Activated naive CD4-positive, alpha-beta T cell treated with anti-CD3 and anti-CD28 coated beads, Interleukin-2, amount 10 ng/mL, durations not matched to agents 7 days and 5 days (primary cell): ENCODE measurements at regions not wholly inside any gene's neighbourhood (a gene's known extent, or its start where the extent isn't known, plus 50 kb on each side); places are given as distances from the start of the nearest gene placed in this dataset.

Experiments
- CTCF ChIA-PET: fragments of 350-600 bp; sonication (Branson Sonifier 250); formaldehyde crosslinking; loops from one replicate; lab custom pipeline; 2021; ENCODE audit warnings: antibody characterized with exemption; lab: Charles Lee
- DNase-seq: peaks from one replicate; pipeline ENCODE4 v3.0.0-alpha.2; 2020
- H3K27ac Mint-ChIP-seq: one replicate; pipeline ENCODE4 v1.8.0; 2021; ENCODE audit warnings: mild to moderate bottlenecking, moderate library complexity, mixed read lengths
- H3K27me3 Mint-ChIP-seq: one replicate; pipeline ENCODE4 v1.8.0; 2021; ENCODE audit warnings: mild to moderate bottlenecking, mixed read lengths
- H3K36me3 Mint-ChIP-seq: one replicate; pipeline ENCODE4 v1.8.0; 2021; ENCODE audit warnings: mixed read lengths
- H3K4me1 Mint-ChIP-seq: one replicate; pipeline ENCODE4 v1.8.0; 2021; ENCODE audit warnings: mixed read lengths
- H3K4me3 Mint-ChIP-seq: one replicate; pipeline ENCODE4 v1.8.0; 2021; ENCODE audit warnings: mild to moderate bottlenecking, moderate library complexity, mixed read lengths
- H3K9me3 Mint-ChIP-seq: one replicate; pipeline ENCODE4 v1.8.0; 2021; ENCODE audit warnings: mixed read lengths

DNA sequence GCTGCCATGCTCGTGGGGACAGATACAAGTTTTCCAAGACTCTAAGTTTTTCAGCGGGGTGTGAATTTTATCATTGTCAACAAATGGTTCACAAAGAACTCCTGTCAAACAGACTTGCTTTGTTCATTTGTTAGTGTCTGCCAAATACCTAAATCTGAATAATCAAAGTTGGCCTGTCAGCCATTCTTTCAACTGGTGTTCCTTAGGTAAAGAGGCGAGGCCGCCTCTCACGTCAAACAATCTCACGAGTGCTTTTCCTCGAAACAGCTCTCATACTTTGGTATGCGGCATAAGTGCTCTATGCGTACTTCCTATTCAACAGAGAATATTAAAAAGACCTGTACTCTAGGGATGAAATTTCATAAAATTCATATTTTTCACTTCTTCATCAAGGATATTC lies 51.4 kb upstream of the KANK4 start:
- DNase-seq, result no peak
- Mint-ChIP-seq H3K27ac (no peak overlapping the region), H3K9me3 (no peaks in the 10 kb centered on the region), H3K36me3 (no peaks in the 10 kb centered on the region), H3K4me3 (no peak overlapping the region), H3K27me3 (peaks cover 17% of the 10 kb centered on the region), H3K4me1 (no peaks in the 10 kb centered on the region)
- CTCF ChIA-PET, result no interaction called here

DNA sequence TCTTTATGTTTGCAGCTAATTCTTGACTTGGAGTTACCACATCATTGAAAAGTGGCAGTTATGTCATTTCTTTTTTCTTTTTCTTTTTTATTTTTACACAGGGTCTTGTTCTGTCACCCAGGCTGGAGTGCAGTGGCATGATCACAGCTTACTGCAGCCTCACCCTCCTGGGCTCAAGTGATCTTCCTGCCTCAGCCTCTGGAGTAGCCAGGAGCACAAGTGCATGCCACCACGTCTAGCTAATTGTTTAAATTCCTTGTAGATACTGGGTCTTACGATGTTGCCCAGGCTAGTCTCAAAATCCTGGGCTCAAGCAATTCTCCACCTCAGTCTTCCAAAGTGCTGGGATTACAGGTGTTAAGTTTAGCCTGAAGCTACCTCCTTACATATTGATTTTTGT lies 52.1 kb upstream of the KANK4 start:
- Mint-ChIP-seq H3K4me3 (no peak overlapping the region), H3K4me1 (no peaks in the 10 kb centered on the region), H3K36me3 (no peaks in the 10 kb centered on the region), H3K27ac (no peak overlapping the region), H3K9me3 (no peaks in the 10 kb centered on the region), H3K27me3 (peaks cover 17% of the 10 kb centered on the region)
- CTCF ChIA-PET, result no interaction called here
- no peak for DNase-seq

DNA sequence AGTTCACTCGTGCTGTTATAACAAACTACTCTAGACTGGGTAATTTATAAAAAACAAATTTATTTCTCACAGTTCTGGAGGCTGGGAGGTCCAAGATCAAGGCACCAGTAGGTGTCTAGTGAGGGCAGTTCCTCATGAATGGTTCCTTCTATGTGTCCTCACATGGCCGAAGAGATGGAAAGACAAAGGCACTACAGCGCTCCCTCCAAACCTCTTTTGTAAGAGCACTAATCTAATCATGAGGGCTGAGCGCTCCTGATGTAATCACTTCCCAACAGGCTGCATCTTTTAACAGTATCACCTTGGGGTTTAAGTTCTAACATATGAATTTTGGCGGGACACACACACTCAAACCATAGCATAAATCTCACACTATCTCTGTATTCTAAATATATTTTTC lies 54.0 kb upstream of the KANK4 start:
- no peaks in the 10 kb centered on the region for H3K9me3 Mint-ChIP-seq
- DNase-seq, result no peak
- H3K36me3 Mint-ChIP-seq, result no peaks in the 10 kb centered on the region
- H3K4me3 Mint-ChIP-seq, result no peak overlapping the region
- no peaks in the 10 kb centered on the region for H3K4me1 Mint-ChIP-seq
- H3K27ac Mint-ChIP-seq, result no peak overlapping the region
- peaks cover 14% of the 10 kb centered on the region for H3K27me3 Mint-ChIP-seq
- CTCF ChIA-PET, result no interaction called here

DNA sequence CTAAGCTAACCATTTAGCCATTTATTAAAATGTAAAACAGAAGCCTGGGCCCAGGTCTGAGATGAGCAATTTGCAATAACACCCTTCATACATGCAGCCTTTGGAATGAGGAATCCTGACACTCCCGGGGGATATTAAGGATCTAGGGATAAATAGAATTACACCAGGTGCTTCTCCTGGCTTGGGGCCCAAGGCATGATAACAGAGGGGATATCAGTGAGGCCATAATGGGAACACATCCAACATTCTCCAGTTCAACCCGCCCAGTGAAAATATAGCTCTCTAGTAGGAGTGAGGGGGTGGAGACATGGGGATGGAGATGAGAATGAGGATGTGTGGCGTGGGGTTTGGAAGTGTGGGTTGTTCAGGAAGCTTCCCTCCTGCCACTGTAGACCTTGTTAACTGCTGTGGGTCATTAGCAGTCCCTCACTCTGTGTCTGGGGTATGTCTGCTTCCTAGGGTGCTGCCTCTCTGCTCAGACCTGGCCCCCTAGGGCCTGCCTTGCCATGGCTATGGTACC lies 57.9 kb upstream of the KANK4 start:
- Mint-ChIP-seq H3K27me3 (peaks cover 3% of the 10 kb centered on the region), H3K4me1 (no peaks in the 10 kb centered on the region), H3K36me3 (no peaks in the 10 kb centered on the region), H3K27ac (no peak overlapping the region), H3K9me3 (no peaks in the 10 kb centered on the region), H3K4me3 (no peak overlapping the region)
- CTCF ChIA-PET, result interaction anchor here (0.9 kb wide), 1 partner anchor 15 kb away, joined by 3 read pairs; no protein-coding TSS in a partner anchor
- no peak for DNase-seq

DNA sequence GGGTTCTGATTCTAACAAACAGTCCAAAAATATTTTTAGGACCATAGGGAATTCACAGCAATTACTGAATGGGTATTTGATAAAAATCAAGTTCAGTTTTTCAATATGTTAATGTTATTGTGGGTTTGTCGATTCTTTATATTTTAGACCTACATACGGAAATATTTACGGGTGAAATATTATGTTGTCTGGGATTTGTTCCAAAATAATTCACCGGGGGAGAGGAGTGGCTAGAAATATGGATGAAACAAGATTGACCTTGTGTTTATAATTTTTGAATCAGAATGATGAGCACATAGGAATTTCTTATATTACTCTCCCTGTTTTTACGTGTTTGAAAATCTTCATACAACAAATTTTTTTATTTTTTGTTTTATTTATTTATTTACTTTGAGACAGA lies 56.7 kb upstream of the USP1 start:
- Mint-ChIP-seq H3K4me3 (no peak overlapping the region), H3K4me1 (no peaks in the 10 kb centered on the region), H3K27me3 (peaks cover 3% of the 10 kb centered on the region), H3K9me3 (no peaks in the 10 kb centered on the region), H3K27ac (no peak overlapping the region), H3K36me3 (no peaks in the 10 kb centered on the region)
- CTCF ChIA-PET, result no interaction called here
- no peak for DNase-seq

DNA sequence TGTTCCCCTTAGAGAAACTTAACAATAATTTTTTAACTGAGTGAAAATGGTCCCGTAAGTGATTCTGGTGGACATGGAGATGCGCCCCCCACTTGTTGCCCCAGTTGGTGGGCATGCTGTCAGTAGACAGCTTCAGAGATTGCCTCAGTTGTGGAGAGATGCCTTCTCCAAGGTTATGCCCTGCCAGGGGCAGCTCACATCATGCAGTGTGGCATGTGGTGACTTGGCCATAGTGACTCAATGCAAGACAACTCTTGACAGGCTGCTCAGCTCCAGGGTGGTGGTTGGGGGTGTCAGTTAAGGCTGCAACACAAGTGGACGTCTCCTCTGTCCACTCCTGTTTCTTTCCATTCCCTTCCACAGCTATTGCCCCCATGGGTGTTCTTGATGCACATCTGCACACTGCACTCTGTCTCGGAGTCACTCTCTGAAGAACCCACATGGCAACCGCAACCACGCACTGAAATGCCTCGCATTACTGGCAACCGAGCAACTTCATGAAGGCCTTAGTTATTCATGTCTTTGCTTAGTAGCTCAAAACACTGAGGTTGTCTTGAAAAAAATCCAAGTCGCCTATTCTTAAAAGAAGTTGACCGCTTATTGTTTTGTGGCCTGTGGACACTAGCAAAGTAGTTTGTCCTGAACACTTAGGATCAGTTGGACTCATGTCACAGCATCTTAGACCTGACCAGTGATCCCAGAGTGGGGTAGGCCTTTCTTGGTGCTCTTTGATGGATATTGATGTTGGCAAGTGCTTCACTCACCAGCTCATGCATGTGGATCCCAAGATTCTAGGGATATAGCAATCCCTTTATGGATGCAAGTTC lies 54.8 kb upstream of the USP1 start:
- Mint-ChIP-seq H3K9me3 (no peaks in the 10 kb centered on the region), H3K4me1 (no peaks in the 10 kb centered on the region), H3K27ac (no peak overlapping the region), H3K27me3 (peaks cover 3% of the 10 kb centered on the region), H3K36me3 (no peaks in the 10 kb centered on the region), H3K4me3 (no peak overlapping the region)
- DNase-seq, result no peak
- CTCF ChIA-PET, result interaction anchor here (0.5 to 1.2 kb wide), 3 partner anchors 9 to 23 kb away, joined by 3 read pairs; no protein-coding TSS in a partner anchor

DNA sequence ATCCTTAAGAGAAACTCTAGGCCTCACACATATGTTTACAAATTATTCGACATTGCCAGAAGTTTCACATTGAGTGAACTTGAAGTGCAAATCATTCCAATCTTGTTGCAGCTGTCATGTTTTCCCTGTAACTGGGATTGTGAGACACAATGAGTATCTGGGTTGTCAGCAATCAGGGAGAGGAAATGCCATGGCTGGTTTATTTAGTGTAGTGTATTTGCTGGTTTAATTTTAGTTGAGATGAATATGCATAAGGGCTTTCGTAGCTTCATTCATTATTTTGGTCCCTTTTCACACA lies 54.2 kb upstream of the USP1 start:
- no peaks in the 10 kb centered on the region for H3K9me3 Mint-ChIP-seq
- H3K36me3 Mint-ChIP-seq, result no peaks in the 10 kb centered on the region
- H3K27ac Mint-ChIP-seq, result no peak overlapping the region
- H3K4me3 Mint-ChIP-seq, result no peak overlapping the region
- CTCF ChIA-PET, result interaction anchor here (0.5 to 1.2 kb wide), 2 partner anchors 9 to 22 kb away, joined by 3 read pairs; no protein-coding TSS in a partner anchor
- DNase-seq, result no peak
- H3K27me3 Mint-ChIP-seq, result peaks cover under 1% of the 10 kb centered on the region
- H3K4me1 Mint-ChIP-seq, result no peaks in the 10 kb centered on the region

DNA sequence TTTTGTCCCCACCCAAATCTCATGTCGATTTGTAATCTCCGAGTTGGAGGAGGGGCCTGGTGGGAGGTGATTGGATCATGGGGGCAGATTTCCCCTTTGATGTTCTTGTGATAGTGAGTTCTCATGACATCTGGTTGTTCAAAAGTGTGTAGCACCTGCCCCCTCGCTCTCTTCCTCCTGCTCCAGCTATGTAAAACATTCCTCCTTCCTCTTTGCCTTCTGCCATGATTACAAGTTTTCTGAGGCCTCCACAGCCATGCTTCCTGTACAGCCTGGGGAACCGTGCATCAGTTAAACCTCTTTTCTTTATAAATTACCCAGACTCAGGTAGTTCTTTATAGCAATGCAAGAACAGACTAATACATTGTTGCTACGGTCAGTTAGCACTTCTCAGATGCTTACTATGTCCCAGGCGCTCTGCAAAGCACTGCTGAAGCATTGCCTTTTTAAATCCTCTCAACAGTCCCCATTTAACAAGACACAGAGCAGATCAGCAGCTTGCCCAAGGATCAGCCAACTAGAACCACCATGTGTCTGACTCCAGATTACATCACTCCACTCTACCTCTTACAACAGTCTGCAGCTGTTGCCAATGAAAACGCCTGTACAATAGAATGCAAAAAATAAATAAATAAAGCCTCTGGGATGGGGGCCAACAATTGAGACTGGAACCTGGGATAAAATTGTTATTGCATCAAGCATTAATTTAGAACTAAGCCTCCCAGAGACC lies 52.4 kb upstream of the USP1 start:
- Mint-ChIP-seq H3K4me1 (no peaks in the 10 kb centered on the region), H3K9me3 (no peaks in the 10 kb centered on the region), H3K36me3 (no peaks in the 10 kb centered on the region), H3K27ac (no peak overlapping the region), H3K27me3 (peaks cover 4% of the 10 kb centered on the region), H3K4me3 (no peak overlapping the region)
- CTCF ChIA-PET, result no interaction called here
- no peak for DNase-seq

DNA sequence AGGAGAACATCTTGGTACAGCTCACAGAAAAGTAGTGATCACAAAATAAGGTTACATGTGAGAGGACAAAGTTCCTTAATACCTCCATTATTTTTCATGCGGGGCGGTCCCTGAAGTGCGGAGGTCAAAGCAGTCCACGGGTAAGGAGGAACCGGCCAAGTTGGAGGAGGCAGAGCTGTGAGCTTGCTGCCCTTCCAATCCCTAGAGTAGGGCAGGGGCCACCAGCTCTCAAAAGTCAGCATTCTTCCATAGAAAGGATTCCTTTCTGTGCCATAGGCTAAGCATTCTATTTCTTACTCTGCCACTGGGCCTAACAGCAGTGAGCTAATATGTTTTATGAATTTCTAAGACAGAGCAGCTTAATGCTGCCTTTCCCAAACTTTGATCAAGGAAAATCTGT lies 50.9 kb upstream of the USP1 start:
- Mint-ChIP-seq H3K27me3 (peaks cover 13% of the 10 kb centered on the region), H3K9me3 (no peaks in the 10 kb centered on the region), H3K36me3 (no peaks in the 10 kb centered on the region), H3K27ac (no peak overlapping the region), H3K4me1 (no peaks in the 10 kb centered on the region), H3K4me3 (no peak overlapping the region)
- CTCF ChIA-PET, result no interaction called here
- no peak for DNase-seq

DNA sequence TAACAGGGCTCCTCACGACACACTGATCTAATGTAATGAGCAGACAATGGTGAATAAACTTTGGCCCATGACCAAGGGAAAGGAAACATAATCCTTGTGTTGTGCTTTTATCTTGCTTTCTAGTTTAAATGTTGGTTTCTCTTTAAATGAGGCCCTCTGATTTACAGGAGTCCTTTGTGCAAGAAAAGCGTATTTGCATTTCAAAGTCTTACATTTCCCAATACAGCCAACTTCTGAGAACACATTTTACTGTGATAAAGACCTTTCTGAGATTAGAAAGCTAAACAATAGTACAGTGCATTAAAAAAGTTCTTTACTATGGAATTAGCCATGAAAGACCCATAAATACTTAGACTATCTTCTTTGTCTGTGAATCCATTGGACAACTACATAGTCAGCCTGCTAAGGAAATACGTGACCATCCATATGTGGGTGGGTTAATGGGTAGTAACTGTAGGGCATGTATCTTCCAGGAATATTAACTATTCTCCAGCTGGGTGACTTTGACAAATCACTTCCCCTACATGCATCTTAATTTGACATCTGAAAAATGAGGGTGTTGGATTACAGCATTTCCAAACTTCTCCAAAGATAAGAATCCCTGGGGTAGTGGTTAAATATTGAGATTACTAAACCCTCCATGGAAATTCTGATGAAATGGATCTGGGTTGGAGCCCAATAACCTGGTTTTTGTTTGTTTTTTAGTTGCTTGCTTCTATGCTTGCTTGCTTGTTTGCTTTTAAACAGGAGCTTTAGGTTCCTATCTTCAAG lies 50.3 kb upstream of the USP1 start:
- Mint-ChIP-seq H3K4me1 (no peaks in the 10 kb centered on the region), H3K4me3 (no peak overlapping the region), H3K36me3 (no peaks in the 10 kb centered on the region), H3K27me3 (peaks cover 13% of the 10 kb centered on the region), H3K27ac (no peak overlapping the region), H3K9me3 (no peaks in the 10 kb centered on the region)
- CTCF ChIA-PET, result no interaction called here
- DNase-seq, result no peak
